Activated naive CD4-positive, alpha-beta T cell treated with anti-CD3 and anti-CD28 coated beads, Interleukin-2, amount 10 ng/mL, durations not matched to agents 7 days and 5 days (primary cell): ENCODE measurements at regions not wholly inside any gene's neighbourhood (a gene's known extent, or its start where the extent isn't known, plus 50 kb on each side); places are given as distances from the start of the nearest gene placed in this dataset.

Experiments used
- CTCF ChIA-PET: fragments of 350-600 bp; sonication (Branson Sonifier 250); formaldehyde crosslinking; loops from one replicate; lab custom pipeline; 2021; ENCODE audit warnings: antibody characterized with exemption; lab: Charles Lee
- DNase-seq: peaks from one replicate; pipeline ENCODE4 v3.0.0-alpha.2; 2020
- H3K27ac Mint-ChIP-seq: one replicate; pipeline ENCODE4 v1.8.0; 2021; ENCODE audit warnings: mild to moderate bottlenecking, moderate library complexity, mixed read lengths
- H3K27me3 Mint-ChIP-seq: one replicate; pipeline ENCODE4 v1.8.0; 2021; ENCODE audit warnings: mild to moderate bottlenecking, mixed read lengths
- H3K36me3 Mint-ChIP-seq: one replicate; pipeline ENCODE4 v1.8.0; 2021; ENCODE audit warnings: mixed read lengths
- H3K4me1 Mint-ChIP-seq: one replicate; pipeline ENCODE4 v1.8.0; 2021; ENCODE audit warnings: mixed read lengths
- H3K4me3 Mint-ChIP-seq: one replicate; pipeline ENCODE4 v1.8.0; 2021; ENCODE audit warnings: mild to moderate bottlenecking, moderate library complexity, mixed read lengths
- H3K9me3 Mint-ChIP-seq: one replicate; pipeline ENCODE4 v1.8.0; 2021; ENCODE audit warnings: mixed read lengths

- no peak overlapping the region for H3K4me3 Mint-ChIP-seq
- H3K27me3 Mint-ChIP-seq: no peaks in the 10 kb centered on the region
- H3K36me3 Mint-ChIP-seq: no peaks in the 10 kb centered on the region
- H3K4me1 Mint-ChIP-seq: no peaks in the 10 kb centered on the region
- peaks cover 16% of the 10 kb centered on the region for H3K9me3 Mint-ChIP-seq
- DNase-seq: no peak
- CTCF ChIA-PET: no interaction called here
- no peak overlapping the region for H3K27ac Mint-ChIP-seq
Observed at GRCh38 chr16:64384636-64385035, 737.2 kb downstream of the CDH11 start.

- H3K27me3 Mint-ChIP-seq: no peaks in the 10 kb centered on the region
- H3K27ac Mint-ChIP-seq: no peak overlapping the region
- DNase-seq: no peak
- no peak overlapping the region for H3K4me3 Mint-ChIP-seq
- CTCF ChIA-PET: no interaction called here
- no peaks in the 10 kb centered on the region for H3K36me3 Mint-ChIP-seq
- H3K4me1 Mint-ChIP-seq: no peaks in the 10 kb centered on the region
- H3K9me3 Mint-ChIP-seq: peaks cover 13% of the 10 kb centered on the region
Observed at GRCh38 chr16:64381979-64382378, 739.9 kb downstream of the CDH11 start.

- Mint-ChIP-seq H3K36me3 (no peaks in the 10 kb centered on the region), H3K4me1 (no peaks in the 10 kb centered on the region), H3K9me3 (peaks cover 7% of the 10 kb centered on the region), H3K27me3 (no peaks in the 10 kb centered on the region), H3K27ac (no peak overlapping the region), H3K4me3 (no peak overlapping the region)
- no peak for DNase-seq
- CTCF ChIA-PET: no interaction called here
Observed at GRCh38 chr16:64380751-64381150, 741.1 kb downstream of the CDH11 start.

- no peaks in the 10 kb centered on the region for H3K36me3 Mint-ChIP-seq
Observed at GRCh38 chr16:64375391-64375980, 746.4 kb downstream of the CDH11 start.

GRCh38 chr16:64370112-64370511 lies 751.8 kb downstream of the CDH11 start:
- H3K36me3 Mint-ChIP-seq: no peaks in the 10 kb centered on the region
- DNase-seq: no peak
- H3K4me3 Mint-ChIP-seq: no peak overlapping the region
- H3K9me3 Mint-ChIP-seq: peaks cover 7% of the 10 kb centered on the region
- H3K27me3 Mint-ChIP-seq: no peaks in the 10 kb centered on the region
- no peaks in the 10 kb centered on the region for H3K4me1 Mint-ChIP-seq
- no peak overlapping the region for H3K27ac Mint-ChIP-seq
- CTCF ChIA-PET: no interaction called here

More at GRCh38 chr16:64375391-64375980, 746.4 kb downstream of the CDH11 start:
- H3K27me3 Mint-ChIP-seq: no peaks in the 10 kb centered on the region
- H3K27ac Mint-ChIP-seq: no peak overlapping the region
- DNase-seq: no peak
- peaks cover 7% of the 10 kb centered on the region for H3K9me3 Mint-ChIP-seq
- no peaks in the 10 kb centered on the region for H3K4me1 Mint-ChIP-seq
- no peak overlapping the region for H3K4me3 Mint-ChIP-seq
- CTCF ChIA-PET: no interaction called here

GRCh38 chr16:64365448-64365931 lies 756.4 kb downstream of the CDH11 start:
- Mint-ChIP-seq H3K9me3 (peaks cover 5% of the 10 kb centered on the region), H3K4me3 (no peak overlapping the region), H3K27me3 (no peaks in the 10 kb centered on the region), H3K27ac (no peak overlapping the region), H3K4me1 (no peaks in the 10 kb centered on the region), H3K36me3 (no peaks in the 10 kb centered on the region)
- CTCF ChIA-PET: no interaction called here
- DNase-seq: no peak

GRCh38 chr16:64364894-64365293 lies 757.0 kb downstream of the CDH11 start:
- Mint-ChIP-seq H3K27ac (no peak overlapping the region), H3K4me1 (no peaks in the 10 kb centered on the region), H3K4me3 (no peak overlapping the region), H3K9me3 (peaks cover 8% of the 10 kb centered on the region), H3K27me3 (no peaks in the 10 kb centered on the region), H3K36me3 (no peaks in the 10 kb centered on the region)
- CTCF ChIA-PET: no interaction called here
- no peak for DNase-seq

- Mint-ChIP-seq H3K36me3 (no peaks in the 10 kb centered on the region), H3K9me3 (peaks cover 10% of the 10 kb centered on the region), H3K4me1 (no peaks in the 10 kb centered on the region), H3K27ac (no peak overlapping the region), H3K27me3 (no peaks in the 10 kb centered on the region), H3K4me3 (no peak overlapping the region)
- CTCF ChIA-PET: no interaction called here
- DNase-seq: no peak
Observed at GRCh38 chr16:64364416-64364815, 757.4 kb downstream of the CDH11 start.

GRCh38 chr16:64364016-64364415 lies 757.8 kb downstream of the CDH11 start:
- Mint-ChIP-seq H3K27me3 (no peaks in the 10 kb centered on the region), H3K4me3 (no peak overlapping the region), H3K36me3 (no peaks in the 10 kb centered on the region), H3K4me1 (no peaks in the 10 kb centered on the region), H3K27ac (no peak overlapping the region), H3K9me3 (peaks cover 10% of the 10 kb centered on the region)
- no peak for DNase-seq
- CTCF ChIA-PET: no interaction called here

GRCh38 chr16:64363039-64363438 lies 758.8 kb downstream of the CDH11 start:
- Mint-ChIP-seq H3K27me3 (no peaks in the 10 kb centered on the region), H3K4me1 (no peaks in the 10 kb centered on the region), H3K27ac (no peak overlapping the region), H3K36me3 (no peaks in the 10 kb centered on the region), H3K9me3 (peaks cover 10% of the 10 kb centered on the region), H3K4me3 (no peak overlapping the region)
- no peak for DNase-seq
- CTCF ChIA-PET: no interaction called here

- H3K9me3 Mint-ChIP-seq: peaks cover 10% of the 10 kb centered on the region
- H3K4me1 Mint-ChIP-seq: no peaks in the 10 kb centered on the region
- no peaks in the 10 kb centered on the region for H3K36me3 Mint-ChIP-seq
- no peak overlapping the region for H3K4me3 Mint-ChIP-seq
- H3K27me3 Mint-ChIP-seq: no peaks in the 10 kb centered on the region
- no peak for DNase-seq
- H3K27ac Mint-ChIP-seq: no peak overlapping the region
- CTCF ChIA-PET: no interaction called here
Observed at GRCh38 chr16:64362193-64362592, 759.7 kb downstream of the CDH11 start.

- DNase-seq: no peak
- CTCF ChIA-PET: no interaction called here
- no peak overlapping the region for H3K27ac Mint-ChIP-seq
- H3K9me3 Mint-ChIP-seq: peaks cover 10% of the 10 kb centered on the region
- H3K27me3 Mint-ChIP-seq: no peaks in the 10 kb centered on the region
- H3K4me3 Mint-ChIP-seq: no peak overlapping the region
- H3K4me1 Mint-ChIP-seq: no peaks in the 10 kb centered on the region
- no peaks in the 10 kb centered on the region for H3K36me3 Mint-ChIP-seq
Observed at GRCh38 chr16:64361753-64362152, 760.1 kb downstream of the CDH11 start.

GRCh38 chr16:64358291-64358690 lies 763.6 kb downstream of the CDH11 start:
- DNase-seq: no peak
- H3K36me3 Mint-ChIP-seq: no peaks in the 10 kb centered on the region
- H3K27me3 Mint-ChIP-seq: no peaks in the 10 kb centered on the region
- H3K9me3 Mint-ChIP-seq: peaks cover 10% of the 10 kb centered on the region
- H3K27ac Mint-ChIP-seq: no peak overlapping the region
- H3K4me3 Mint-ChIP-seq: no peak overlapping the region
- no peaks in the 10 kb centered on the region for H3K4me1 Mint-ChIP-seq
- CTCF ChIA-PET: no interaction called here

GRCh38 chr16:64356267-64356666 lies 765.6 kb downstream of the CDH11 start:
- Mint-ChIP-seq H3K9me3 (peaks cover 5% of the 10 kb centered on the region), H3K27ac (no peak overlapping the region), H3K27me3 (no peaks in the 10 kb centered on the region), H3K4me3 (no peak overlapping the region), H3K36me3 (no peaks in the 10 kb centered on the region), H3K4me1 (no peaks in the 10 kb centered on the region)
- CTCF ChIA-PET: no interaction called here
- DNase-seq: no peak

GRCh38 chr16:64352246-64352645 lies 769.6 kb downstream of the CDH11 start:
- DNase-seq: no peak
- Mint-ChIP-seq H3K27me3 (no peaks in the 10 kb centered on the region), H3K27ac (no peak overlapping the region), H3K9me3 (peaks cover 10% of the 10 kb centered on the region), H3K4me3 (no peak overlapping the region), H3K4me1 (no peaks in the 10 kb centered on the region), H3K36me3 (no peaks in the 10 kb centered on the region)
- CTCF ChIA-PET: no interaction called here

GRCh38 chr16:64351121-64351520 lies 770.7 kb downstream of the CDH11 start:
- CTCF ChIA-PET: no interaction called here
- no peak overlapping the region for H3K4me3 Mint-ChIP-seq
- no peaks in the 10 kb centered on the region for H3K4me1 Mint-ChIP-seq
- no peak overlapping the region for H3K27ac Mint-ChIP-seq
- H3K36me3 Mint-ChIP-seq: no peaks in the 10 kb centered on the region
- DNase-seq: no peak
- H3K9me3 Mint-ChIP-seq: peaks cover 10% of the 10 kb centered on the region
- no peaks in the 10 kb centered on the region for H3K27me3 Mint-ChIP-seq
